ENCODE measurements at regions not wholly inside any gene's neighbourhood (a gene's known extent, or its start where the extent isn't known, plus 50 kb on each side); places are given as distances from the start of the nearest gene placed in this dataset.

GRCh38 chr20:55143601-55144000 lies 668.2 kb downstream of the DOK5 start:
- no peak overlapping the region for H3K27ac Mint-ChIP-seq
- no peak overlapping the region for H4K91ac ChIP-seq (ENCODE audit: insufficient read length, low read depth, low read length)
- no peak overlapping the region for H2BK20ac ChIP-seq (ENCODE audit: low read depth, low read length, poor library complexity, severe bottlenecking)

More at GRCh38 chr20:55143601-55144000, 668.2 kb downstream of the DOK5 start:
- Histone ChIP-seq H2BK5ac (ENCODE audit: insufficient read length, low read length) (no peak overlapping the region), H3K27me3 (ENCODE audit: insufficient read depth, low read length) (no peaks in the 10 kb centered on the region), H2BK12ac (ENCODE audit: insufficient read length, low read depth, low read length) (no peak overlapping the region), H4K8ac (replicated peaks; ENCODE audit: insufficient read length, low read depth, low read length) (no peak overlapping the region), H2AFZ (ENCODE audit: low read length) (no peak overlapping the region), H3K79me1 (ENCODE audit: insufficient read depth, low read depth, low read length, poor library complexity, severe bottlenecking) (no peaks in the 10 kb centered on the region), H2BK120ac (ENCODE audit: low read depth, low read length, poor library complexity, severe bottlenecking) (no peak overlapping the region), H3K4me2 (ENCODE audit: insufficient read depth, insufficient read length, low read length) (no peak overlapping the region), H3K56ac (ENCODE audit: insufficient read length, low read depth, low read length) (no peak overlapping the region), H3K4me1 (ENCODE audit: insufficient read depth, low read length) (no peaks in the 10 kb centered on the region), H3K27ac (ENCODE audit: insufficient read length, low read depth, low read length) (no peak overlapping the region), H3K9ac (ENCODE audit: extremely low read depth, insufficient read length, low read length) (no peak overlapping the region), H3K23ac (ENCODE audit: insufficient read length, low read depth, low read length) (no peak overlapping the region), H4K20me1 (ENCODE audit: control insufficient read depth, insufficient read depth, insufficient read length) (no peaks in the 10 kb centered on the region), H4K5ac (ENCODE audit: insufficient read length, low read depth, low read length) (no peak overlapping the region), H2BK15ac (ENCODE audit: low read depth, low read length) (no peak overlapping the region), H3K9me3 (ENCODE audit: control insufficient read depth, low read depth, low read length) (no peaks in the 10 kb centered on the region), H2AK5ac (ENCODE audit: insufficient read length, low read length) (no peak overlapping the region), H3K4ac (ENCODE audit: low read depth, low read length) (no peak overlapping the region), H3T11ph (ENCODE audit: low read length) (no peak overlapping the region), H3K23me2 (ENCODE audit: insufficient read length, low read depth, low read length, poor library complexity, severe bottlenecking) (no peaks in the 10 kb centered on the region), H3K79me2 (ENCODE audit: insufficient read depth, low read length) (no peaks in the 10 kb centered on the region), H3K18ac (ENCODE audit: insufficient read length, low read depth, low read length) (no peak overlapping the region), H3K14ac (ENCODE audit: insufficient read depth, low read length) (no peak overlapping the region)
- H3K27me3 Mint-ChIP-seq (ENCODE audit: low read depth) = no peaks in the 10 kb centered on the region
- H3K4me3 Mint-ChIP-seq = no peak overlapping the region
- H3K4me1 Mint-ChIP-seq = no peaks in the 10 kb centered on the region
- no peaks in the 10 kb centered on the region for H3K9me3 Mint-ChIP-seq
- no peak for DNase-seq
- no peaks in the 10 kb centered on the region for H3K36me3 Mint-ChIP-seq (ENCODE audit: insufficient read depth in 1 of 3, low read depth in 3 of 3)
- TF ChIP-seq, protein P1, sequence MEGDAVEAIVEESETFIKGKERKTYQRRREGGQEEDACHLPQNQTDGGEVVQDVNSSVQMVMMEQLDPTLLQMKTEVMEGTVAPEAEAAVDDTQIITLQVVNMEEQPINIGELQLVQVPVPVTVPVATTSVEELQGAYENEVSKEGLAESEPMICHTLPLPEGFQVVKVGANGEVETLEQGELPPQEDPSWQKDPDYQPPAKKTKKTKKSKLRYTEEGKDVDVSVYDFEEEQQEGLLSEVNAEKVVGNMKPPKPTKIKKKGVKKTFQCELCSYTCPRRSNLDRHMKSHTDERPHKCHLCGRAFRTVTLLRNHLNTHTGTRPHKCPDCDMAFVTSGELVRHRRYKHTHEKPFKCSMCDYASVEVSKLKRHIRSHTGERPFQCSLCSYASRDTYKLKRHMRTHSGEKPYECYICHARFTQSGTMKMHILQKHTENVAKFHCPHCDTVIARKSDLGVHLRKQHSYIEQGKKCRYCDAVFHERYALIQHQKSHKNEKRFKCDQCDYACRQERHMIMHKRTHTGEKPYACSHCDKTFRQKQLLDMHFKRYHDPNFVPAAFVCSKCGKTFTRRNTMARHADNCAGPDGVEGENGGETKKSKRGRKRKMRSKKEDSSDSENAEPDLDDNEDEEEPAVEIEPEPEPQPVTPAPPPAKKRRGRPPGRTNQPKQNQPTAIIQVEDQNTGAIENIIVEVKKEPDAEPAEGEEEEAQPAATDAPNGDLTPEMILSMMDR (conservative IDR thresholded peaks at IDR 0.05) = no peak

Measured in H9 (cell line).